DND-41 (cell line): ENCODE measurements at regions not wholly inside any gene's neighbourhood (a gene's known extent, or its start where the extent isn't known, plus 50 kb on each side); places are given as distances from the start of the nearest gene placed in this dataset.
A peak's percentile ranks its signal among the peaks of the same experiment; 100 is the strongest.

Source experiments
- ATAC-seq: fragments of 200-7000 bp; cut with Tn5 transposase; 3 replicates; pipeline ENCODE4 v1.9.1; 2021; ENCODE audit warnings: low read depth; ENCODE audit not compliant: insufficient read depth
- DNase-seq: peaks from one replicate; pipeline ENCODE4 v3.0.0-alpha.2; 2020
- H2AFZ ChIP-seq: 2 replicates; pipeline ENCODE4 v1.6.0; 2012; ENCODE audit warnings: low read depth, low read length
- H3K27ac ChIP-seq: 2 replicates; pipeline ENCODE4 v1.5.1; 2012; ENCODE audit warnings: low read length, inconsistent platforms
- H3K27me3 ChIP-seq: fragments of 200-600 bp; sonication (generic); 2 replicates; pipeline ENCODE4 v1.6.0; 2012; ENCODE audit warnings: low read length, mild to moderate bottlenecking, inconsistent platforms; ENCODE audit not compliant: insufficient read depth, poor library complexity
- H3K36me3 ChIP-seq: 2 replicates; pipeline ENCODE4 v1.5.1; 2012; ENCODE audit warnings: low read length, inconsistent platforms; ENCODE audit not compliant: insufficient read depth
- H3K4me1 ChIP-seq: 2 replicates; pipeline ENCODE4 v1.5.1; 2012; ENCODE audit warnings: mild to moderate bottlenecking, low read length; ENCODE audit not compliant: insufficient read depth
- H3K4me2 ChIP-seq: 2 replicates; pipeline ENCODE4 v1.6.0; 2012; ENCODE audit warnings: mild to moderate bottlenecking, moderate library complexity, low read length, inconsistent platforms; ENCODE audit not compliant: insufficient read depth
- H3K4me3 ChIP-seq, 2 experiments: fragments of 200-600 bp in 1 of 2; shearing (Covaris generic) in 1 of 2; 2 replicates each; pipeline ENCODE4 v1.5.1; 2012 to 2016; ENCODE audit warnings: inconsistent platforms in 2 of 2, low read length in 2 of 2, mild to moderate bottlenecking in 2 of 2, low read depth in 1 of 2, moderate library complexity in 1 of 2
- H3K79me2 ChIP-seq: 2 replicates; pipeline ENCODE4 v1.6.0; 2012; ENCODE audit warnings: low read length, inconsistent platforms; ENCODE audit not compliant: insufficient read depth
- H3K9ac ChIP-seq: 2 replicates; pipeline ENCODE4 v1.6.0; 2012; ENCODE audit warnings: low read depth, mild to moderate bottlenecking, inconsistent platforms, low read length, moderate library complexity
- H3K9me3 ChIP-seq: 2 replicates; pipeline ENCODE4 v1.5.1; 2012; ENCODE audit warnings: low read length, moderate library complexity, mild to moderate bottlenecking, inconsistent platforms; ENCODE audit not compliant: insufficient read depth, severe bottlenecking
- H4K20me1 ChIP-seq: 2 replicates; pipeline ENCODE4 v1.6.0; 2012; ENCODE audit warnings: low read length; ENCODE audit not compliant: insufficient read depth
- CTCF ChIP-seq: IDR thresholded peaks from 2 replicates; pipeline ENCODE4 v1.5.1; 2012; ENCODE audit warnings: borderline replicate concordance, low read length, moderate library complexity, mild to moderate bottlenecking; ENCODE audit not compliant: poor library complexity, severe bottlenecking; ENCODE audit errors: extremely low read depth
- EZH2 ChIP-seq: IDR thresholded peaks from 3 replicates; pipeline ENCODE4 v1.6.1; 2012; ENCODE audit warnings: borderline replicate concordance, low read depth, mild to moderate bottlenecking, moderate library complexity, low read length, inconsistent platforms; ENCODE audit not compliant: severe bottlenecking

GRCh38 chr22:47565607-47566006 lies 803.2 kb downstream of the TBC1D22A start:
- Histone ChIP-seq H3K4me1 (no peaks in the 10 kb centered on the region), H4K20me1 (no peaks in the 10 kb centered on the region), H3K4me3 (no peak overlapping the region), H3K9ac (no peak overlapping the region), H3K4me2 (no peak overlapping the region), H3K36me3 (no peaks in the 10 kb centered on the region), H3K79me2 (no peaks in the 10 kb centered on the region), H3K9me3 (no peaks in the 10 kb centered on the region), H3K27me3 (no peaks in the 10 kb centered on the region), H3K27ac (no peak overlapping the region), H2AFZ (no peak overlapping the region)
- DNase-seq: no peak
- no peak for ATAC-seq
- TF ChIP-seq CTCF (no peak), EZH2 (no peak)

- H3K9me3 ChIP-seq: no peaks in the 10 kb centered on the region
- TF ChIP-seq CTCF (no peak), EZH2 (no peak)
These were observed 802.4 kb downstream of the TBC1D22A start for GRCh38 chr22:47564651-47565434.

GRCh38 chr22:47564158-47564450 lies 801.7 kb downstream of the TBC1D22A start:
- Histone ChIP-seq H3K9ac (no peak overlapping the region), H2AFZ (no peak overlapping the region), H4K20me1 (no peaks in the 10 kb centered on the region), H3K79me2 (no peaks in the 10 kb centered on the region), H3K27ac (no peak overlapping the region), H3K36me3 (no peaks in the 10 kb centered on the region), H3K9me3 (no peaks in the 10 kb centered on the region), H3K4me3 (no peak overlapping the region), H3K27me3 (no peaks in the 10 kb centered on the region), H3K4me2 (no peak overlapping the region), H3K4me1 (no peaks in the 10 kb centered on the region)
- no peak for ATAC-seq
- DNase-seq: no peak
- no peak for TF ChIP-seq CTCF
- no peak for TF ChIP-seq EZH2

More at GRCh38 chr22:47564651-47565434, 802.4 kb downstream of the TBC1D22A start:
- no peaks in the 10 kb centered on the region for H3K79me2 ChIP-seq
- no peaks in the 10 kb centered on the region for H4K20me1 ChIP-seq
- H3K27me3 ChIP-seq: no peaks in the 10 kb centered on the region
- H3K4me3 ChIP-seq: no peak overlapping the region
- H3K4me1 ChIP-seq: no peaks in the 10 kb centered on the region
- H2AFZ ChIP-seq: no peak overlapping the region
- ATAC-seq: no peak
- no peak overlapping the region for H3K9ac ChIP-seq
- H3K36me3 ChIP-seq: no peaks in the 10 kb centered on the region
- H3K4me2 ChIP-seq: no peak overlapping the region
- no peak overlapping the region for H3K27ac ChIP-seq
- DNase-seq: peak; percentile 9
